Ascending aorta (tissue), 2 donors: ENCODE measurements at regions not wholly inside any gene's neighbourhood (a gene's known extent, or its start where the extent isn't known, plus 50 kb on each side); places are given as distances from the start of the nearest gene placed in this dataset.

Source experiments
- DNase-seq, 2 donors: peaks; one replicate each; pipeline ENCODE4 v3.0.0-alpha.2; 2019; ENCODE audit warnings: low spot score in 2 of 2
- H3K27ac ChIP-seq, 2 donors: fragments of 200-600 bp; sonication (generic); one replicate each; pipeline ENCODE4 v1.5.1; 2016 to 2017; ENCODE audit warnings: mild to moderate bottlenecking in 1 of 2
- H3K27me3 ChIP-seq: fragments of 200-600 bp; sonication (generic); one replicate; pipeline ENCODE4 v1.5.1; 2017
- H3K36me3 ChIP-seq, 2 donors: fragments of 200-600 bp; sonication (generic); one replicate each; pipeline ENCODE4 v1.5.1; 2016
- H3K4me1 ChIP-seq, 2 donors: fragments of 200-600 bp; sonication (generic); one replicate each; pipeline ENCODE4 v1.5.1; 2016 to 2017; ENCODE audit warnings: mild to moderate bottlenecking in 1 of 2
- H3K4me3 ChIP-seq, 2 donors: fragments of 200-600 bp; sonication (generic); one replicate each; pipeline ENCODE4 v1.5.1; 2016 to 2017; ENCODE audit warnings: mild to moderate bottlenecking in 1 of 2
- H3K9me3 ChIP-seq, 2 donors: fragments of 200-600 bp; sonication (generic); one replicate each; pipeline ENCODE4 v1.5.1; 2016
- intact Hi-C: fragments of 100-400 bp; cut with DNase I; formaldehyde crosslinking; loops from one replicate; pipeline ENCODE4 v1.15.1; 2023
- TF ChIP-seq, protein P1 (sequence below), 3 experiments: fragments of 200-600 bp in 2 of 3; fragments of 450-650 bp in 1 of 3; sonication (generic) in 2 of 3; IDR thresholded peaks; one replicate each; pipeline ENCODE4 v1.5.1; 2016 to 2019; ENCODE audit warnings: antibody characterized with exemption in 3 of 3, mild to moderate bottlenecking in 1 of 3, moderate library complexity in 1 of 3

DNA sequence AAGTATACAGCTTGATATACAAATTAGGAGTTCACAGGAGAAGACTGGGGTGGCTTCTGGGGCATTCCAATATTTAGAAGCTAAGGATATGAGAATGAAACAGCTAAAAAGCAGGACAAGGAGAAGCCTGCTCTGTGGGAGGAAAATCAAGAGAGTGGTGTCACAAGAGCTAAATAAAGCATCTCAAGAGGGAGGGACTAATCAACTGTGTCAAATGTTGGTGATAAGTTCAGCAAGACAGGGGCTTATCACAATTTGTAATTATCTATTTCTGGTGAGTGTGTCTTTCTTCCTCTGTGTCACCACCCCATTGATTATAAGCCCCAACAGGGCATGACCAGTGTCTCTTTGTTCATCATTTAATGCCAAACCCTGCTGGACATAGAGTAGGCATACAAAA is 295.8 kb upstream of the DUSP10 start:
- H3K27me3 ChIP-seq: no peaks in the 10 kb centered on the region
- TF ChIP-seq, protein P1, sequence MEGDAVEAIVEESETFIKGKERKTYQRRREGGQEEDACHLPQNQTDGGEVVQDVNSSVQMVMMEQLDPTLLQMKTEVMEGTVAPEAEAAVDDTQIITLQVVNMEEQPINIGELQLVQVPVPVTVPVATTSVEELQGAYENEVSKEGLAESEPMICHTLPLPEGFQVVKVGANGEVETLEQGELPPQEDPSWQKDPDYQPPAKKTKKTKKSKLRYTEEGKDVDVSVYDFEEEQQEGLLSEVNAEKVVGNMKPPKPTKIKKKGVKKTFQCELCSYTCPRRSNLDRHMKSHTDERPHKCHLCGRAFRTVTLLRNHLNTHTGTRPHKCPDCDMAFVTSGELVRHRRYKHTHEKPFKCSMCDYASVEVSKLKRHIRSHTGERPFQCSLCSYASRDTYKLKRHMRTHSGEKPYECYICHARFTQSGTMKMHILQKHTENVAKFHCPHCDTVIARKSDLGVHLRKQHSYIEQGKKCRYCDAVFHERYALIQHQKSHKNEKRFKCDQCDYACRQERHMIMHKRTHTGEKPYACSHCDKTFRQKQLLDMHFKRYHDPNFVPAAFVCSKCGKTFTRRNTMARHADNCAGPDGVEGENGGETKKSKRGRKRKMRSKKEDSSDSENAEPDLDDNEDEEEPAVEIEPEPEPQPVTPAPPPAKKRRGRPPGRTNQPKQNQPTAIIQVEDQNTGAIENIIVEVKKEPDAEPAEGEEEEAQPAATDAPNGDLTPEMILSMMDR (IDR thresholded peaks at IDR 0.05): no peak
- no peaks in the 10 kb centered on the region for H3K36me3 ChIP-seq
- H3K27ac ChIP-seq: no peak overlapping the region
- intact Hi-C loops: no loop called here
- no peaks in the 10 kb centered on the region for H3K9me3 ChIP-seq
- H3K4me3 ChIP-seq: no peak overlapping the region
- H3K4me1 ChIP-seq: peaks cover 0 to 3% of the 10 kb centered on the region in 2 donors
- no peak for DNase-seq

DNA sequence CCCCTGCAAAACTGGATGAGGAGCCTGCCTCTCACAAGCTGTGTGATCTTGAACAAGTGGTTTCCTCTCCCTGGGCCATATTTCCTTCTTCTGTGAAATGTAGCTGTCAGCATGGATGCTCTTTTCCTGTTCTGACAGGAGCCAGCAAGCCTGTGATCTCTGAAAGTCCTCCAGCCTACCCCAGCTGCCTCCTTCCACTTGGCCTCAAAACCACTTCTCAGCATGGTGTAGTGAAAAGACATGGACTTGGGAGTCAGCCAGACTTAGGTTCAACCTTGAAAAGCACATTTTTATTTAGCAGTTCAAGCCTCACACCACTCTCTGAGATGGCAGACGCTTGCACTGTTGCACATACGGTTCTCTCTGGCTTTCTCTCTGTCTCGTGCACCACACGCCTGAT is 292.9 kb upstream of the DUSP10 start:
- intact Hi-C loops: no loop called here
- H3K27ac ChIP-seq: no peak overlapping the region
- H3K4me1 ChIP-seq: no peaks in the 10 kb centered on the region
- no peak for DNase-seq
- H3K36me3 ChIP-seq: no peaks in the 10 kb centered on the region
- H3K9me3 ChIP-seq: no peaks in the 10 kb centered on the region
- H3K27me3 ChIP-seq: no peaks in the 10 kb centered on the region
- TF ChIP-seq, protein P1 (IDR thresholded peaks at IDR 0.05): no peak
- no peak overlapping the region for H3K4me3 ChIP-seq

DNA sequence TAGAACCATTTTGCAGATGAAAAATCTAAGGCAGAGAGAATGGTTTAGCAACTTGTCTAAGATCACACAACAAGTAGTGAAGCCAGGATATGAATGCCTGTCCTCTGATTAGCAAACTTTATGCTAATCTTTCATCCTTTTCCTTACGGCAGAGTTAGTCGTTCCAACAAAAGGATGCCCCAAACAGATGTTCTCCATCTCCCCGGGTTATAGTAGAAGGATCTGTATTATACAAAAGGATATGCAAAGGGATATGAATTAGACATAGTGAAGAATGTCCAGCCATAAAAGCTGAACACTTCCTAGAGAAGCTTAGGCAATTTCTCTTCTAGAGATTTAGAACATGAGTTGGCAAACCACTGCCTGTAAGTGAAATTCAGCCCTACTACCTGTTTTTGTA is 291.6 kb upstream of the DUSP10 start:
- H3K4me1 ChIP-seq: no peaks in the 10 kb centered on the region
- no peak overlapping the region for H3K4me3 ChIP-seq
- intact Hi-C loops: no loop called here
- H3K9me3 ChIP-seq: no peaks in the 10 kb centered on the region
- no peaks in the 10 kb centered on the region for H3K27me3 ChIP-seq
- TF ChIP-seq, protein P1 (IDR thresholded peaks at IDR 0.05): no peak
- DNase-seq: no peak
- no peak overlapping the region for H3K27ac ChIP-seq
- no peaks in the 10 kb centered on the region for H3K36me3 ChIP-seq

DNA sequence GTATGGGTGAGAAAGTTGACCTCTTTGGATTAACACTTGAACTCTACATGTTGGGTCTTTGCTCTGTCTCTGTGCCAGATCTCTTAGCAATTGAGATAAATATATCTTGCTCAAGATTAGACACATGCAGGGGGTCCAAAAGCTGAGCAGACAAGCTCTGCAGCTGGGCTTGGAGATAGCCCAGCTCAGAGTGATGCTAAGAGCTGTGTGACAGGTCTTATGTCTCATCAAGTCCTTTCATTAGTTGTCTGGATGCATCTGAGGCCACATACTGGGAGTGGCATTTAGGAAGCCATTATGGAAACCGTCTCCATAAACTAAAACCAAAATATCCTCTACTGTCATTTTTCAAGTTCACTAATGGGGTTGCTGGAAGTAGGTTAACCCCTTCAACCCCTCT is 289.4 kb upstream of the DUSP10 start:
- TF ChIP-seq, protein P1 (IDR thresholded peaks at IDR 0.05): no peak
- Histone ChIP-seq H3K4me1 (no peaks in the 10 kb centered on the region), H3K4me3 (no peak overlapping the region), H3K9me3 (no peaks in the 10 kb centered on the region), H3K27ac (no peak overlapping the region), H3K27me3 (no peaks in the 10 kb centered on the region), H3K36me3 (no peaks in the 10 kb centered on the region)
- intact Hi-C loops: no loop called here
- DNase-seq: no peak

GRCh38 chr1:222028676-222029075 is 286.8 kb upstream of the DUSP10 start:
- intact Hi-C loops: no loop called here
- Histone ChIP-seq H3K4me3 (no peak overlapping the region), H3K4me1 (no peaks in the 10 kb centered on the region), H3K27ac (no peak overlapping the region), H3K27me3 (no peaks in the 10 kb centered on the region), H3K9me3 (no peaks in the 10 kb centered on the region), H3K36me3 (no peaks in the 10 kb centered on the region)
- DNase-seq: no peak
- TF ChIP-seq, protein P1 (IDR thresholded peaks at IDR 0.05): no peak

- DNase-seq: no peak
- no peak overlapping the region for H3K4me3 ChIP-seq
- no peaks in the 10 kb centered on the region for H3K27me3 ChIP-seq
- no peaks in the 10 kb centered on the region for H3K9me3 ChIP-seq
- intact Hi-C loops: no loop called here
- TF ChIP-seq, protein P1 (IDR thresholded peaks at IDR 0.05): no peak
- no peaks in the 10 kb centered on the region for H3K36me3 ChIP-seq
- no peaks in the 10 kb centered on the region for H3K4me1 ChIP-seq
- H3K27ac ChIP-seq: no peak overlapping the region
Observed at GRCh38 chr1:222028116-222028515, 286.2 kb upstream of the DUSP10 start.
